Epidermal melanocyte (primary cell): ENCODE measurements at regions not wholly inside any gene's neighbourhood (a gene's known extent, or its start where the extent isn't known, plus 50 kb on each side); places are given as distances from the start of the nearest gene placed in this dataset.
"Not testable (repeated sequence)": the region's sequence is repeated elsewhere in the genome, so short reads cannot be mapped to it uniquely, and the experiment has no call there.

Experiments used
- DNase-seq: peaks from one replicate; pipeline ENCODE4 v3.0.0; 2011; ENCODE audit warnings: low spot score; ENCODE audit not compliant: insufficient read length

- DNase-seq, result no peak
Measured at GRCh38 chr14:29355846-29356245, 571.8 kb downstream of the PRKD1 start.

- no peak for DNase-seq
Measured at GRCh38 chr14:29360656-29361055, 567.0 kb downstream of the PRKD1 start.

DNA sequence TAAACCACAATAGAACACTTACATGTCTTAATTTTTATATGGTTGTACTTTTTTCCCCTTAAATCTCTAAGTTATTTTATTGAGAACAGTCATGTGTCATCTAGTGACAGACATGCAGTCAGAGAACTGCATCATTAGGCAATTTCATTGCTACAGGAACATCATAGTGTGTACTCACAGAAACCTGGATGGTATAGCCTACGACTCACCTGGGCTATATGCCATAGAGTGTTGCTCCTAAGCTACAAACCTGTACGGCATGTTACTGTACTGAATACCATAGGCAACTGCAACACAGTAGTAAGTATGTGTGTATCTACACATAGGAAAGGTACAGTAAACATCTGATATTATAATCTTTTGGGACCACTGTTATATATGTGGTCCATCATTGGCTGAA is 557.6 kb downstream of the PRKD1 start:
- no peak for DNase-seq

DNA sequence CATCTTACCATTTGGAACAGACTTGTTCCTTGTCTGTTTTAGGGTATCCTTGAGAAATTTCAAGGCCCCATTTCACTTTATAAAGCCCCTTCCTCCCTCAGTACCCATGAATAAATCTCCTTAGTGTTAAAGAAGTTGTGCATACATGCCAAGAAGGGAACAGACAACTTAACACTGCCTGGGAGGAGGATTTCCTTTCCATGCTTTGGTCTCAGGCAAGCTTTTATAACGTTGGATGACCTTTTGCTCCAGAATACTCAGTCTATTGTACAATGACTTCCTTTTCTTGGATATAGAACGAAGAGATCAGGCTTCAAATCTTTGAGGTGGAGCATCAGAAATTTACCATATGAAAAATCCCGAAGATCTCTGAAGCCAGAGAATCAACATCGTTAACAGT is 551.4 kb downstream of the PRKD1 start:
- no peak for DNase-seq

DNA sequence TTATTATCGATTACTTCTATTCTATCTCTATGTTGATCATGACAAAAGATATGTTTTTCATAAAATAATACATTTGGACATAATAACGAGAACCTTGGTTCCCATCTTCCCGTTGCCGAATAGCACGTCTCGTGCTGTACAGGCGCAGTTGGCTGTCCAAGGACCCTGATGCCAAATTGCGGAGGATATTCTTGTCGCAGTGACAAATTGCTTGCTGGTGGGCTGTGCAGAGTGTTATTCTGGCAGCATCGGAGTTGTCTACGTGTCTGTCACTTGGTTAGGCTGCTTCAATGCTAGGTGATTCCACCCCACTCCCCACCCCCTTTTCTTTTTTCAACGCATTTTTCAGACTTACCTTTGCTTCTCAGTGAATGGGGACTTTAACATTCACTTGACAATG is 546.8 kb downstream of the PRKD1 start:
- DNase-seq, result no peak

- no peak for DNase-seq
Measured at GRCh38 chr14:29388571-29388970, 539.1 kb downstream of the PRKD1 start.

DNA sequence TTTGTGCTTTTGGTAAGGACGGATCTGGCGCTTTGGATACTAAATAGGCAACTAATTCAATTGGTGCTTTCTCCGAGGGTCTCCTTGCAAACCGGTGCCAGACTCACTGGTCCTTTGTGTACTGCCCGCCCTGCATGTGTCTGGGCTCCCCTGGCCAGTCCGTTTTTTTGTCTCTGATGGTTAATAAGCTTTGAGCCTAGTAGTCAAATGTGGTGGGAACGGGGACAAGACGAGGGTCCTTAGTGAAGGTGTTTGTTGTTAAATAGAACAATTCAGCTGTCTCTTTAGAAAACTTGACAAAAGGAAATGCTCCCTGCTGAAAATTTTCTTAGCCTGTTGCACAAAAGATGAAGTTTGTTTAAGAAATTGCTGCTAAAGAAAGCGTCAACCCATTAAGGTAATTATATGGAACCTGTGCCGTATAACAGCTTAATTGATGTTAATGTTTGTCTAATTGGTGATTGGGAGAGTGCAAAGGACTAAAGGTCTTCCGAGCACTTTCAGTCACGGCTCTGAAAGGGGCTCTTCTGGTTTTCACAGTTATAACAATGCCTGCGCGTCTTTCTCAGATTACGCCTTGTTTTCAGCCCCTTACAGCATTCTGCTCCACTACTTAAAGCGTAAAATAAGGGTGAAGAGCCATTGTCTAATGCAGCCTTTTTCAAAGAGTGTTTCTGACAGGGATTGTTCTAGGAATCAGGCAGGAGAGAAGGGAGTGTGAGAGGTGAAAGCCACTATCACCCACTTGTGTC is 537.4 kb downstream of the PRKD1 start:
- DNase-seq, result no peak

DNA sequence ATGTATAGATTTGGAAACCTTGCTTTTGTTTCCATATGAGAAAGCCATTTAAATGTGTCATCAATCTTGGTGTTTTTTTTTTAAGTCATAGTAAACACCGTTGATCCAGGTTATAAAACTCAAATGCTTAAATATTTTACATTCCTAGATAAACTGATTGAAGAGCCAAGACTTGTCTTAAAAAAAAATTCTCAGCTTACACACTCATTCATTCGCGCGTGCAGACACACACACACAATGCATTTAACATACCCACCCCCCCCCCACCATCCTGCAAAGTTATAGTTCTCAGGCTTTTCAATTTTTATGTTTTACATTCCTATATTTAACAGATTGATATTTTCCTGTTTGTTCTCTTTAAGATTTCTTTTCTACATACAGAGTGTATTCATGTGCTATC is 536.4 kb downstream of the PRKD1 start:
- DNase-seq, result no peak

GRCh38 chr14:29391801-29392200 is 535.8 kb downstream of the PRKD1 start:
- no peak for DNase-seq

DNA sequence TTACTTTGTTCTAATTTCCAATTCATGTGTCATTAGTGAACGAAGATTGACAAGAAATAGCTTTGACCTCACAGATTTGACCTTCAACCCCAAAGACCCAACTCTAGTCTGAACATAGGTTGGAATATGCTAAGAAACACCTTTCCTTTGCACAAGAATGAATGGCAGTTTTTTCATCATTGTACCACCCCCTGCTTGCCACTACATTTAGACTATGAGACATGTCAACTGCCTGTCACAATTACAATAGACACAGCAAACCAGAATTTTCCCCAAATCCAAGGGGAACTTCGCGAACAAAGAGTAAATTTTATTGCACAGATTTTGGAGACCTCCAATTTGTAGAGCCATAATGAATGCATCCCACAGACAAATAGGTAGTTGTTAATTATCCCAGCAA is 535.4 kb downstream of the PRKD1 start:
- DNase-seq, result no peak

GRCh38 chr14:29403091-29403490 is 524.6 kb downstream of the PRKD1 start:
- no peak for DNase-seq

- DNase-seq, result no peak
Measured at GRCh38 chr14:29410581-29410980, 517.1 kb downstream of the PRKD1 start.

DNA sequence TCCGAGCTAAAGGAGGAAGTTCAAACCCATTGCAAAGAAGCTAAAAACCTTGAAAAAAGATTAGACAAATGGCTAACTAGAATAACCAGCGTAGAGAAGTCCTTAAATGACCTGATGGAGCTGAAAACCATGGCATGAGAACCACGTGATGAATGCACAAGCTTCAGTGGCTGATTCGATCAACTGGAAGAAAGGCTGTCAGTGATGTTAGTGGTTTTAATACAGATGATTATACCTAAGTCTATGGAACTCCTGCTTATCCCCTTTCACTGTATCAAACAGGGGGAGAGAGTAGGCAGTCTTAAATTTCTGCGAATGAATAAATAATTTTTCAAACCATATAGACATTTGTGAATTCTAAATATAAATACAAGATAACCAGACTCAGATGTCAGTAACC is 512.7 kb downstream of the PRKD1 start:
- not testable (repeated sequence) for DNase-seq

DNA sequence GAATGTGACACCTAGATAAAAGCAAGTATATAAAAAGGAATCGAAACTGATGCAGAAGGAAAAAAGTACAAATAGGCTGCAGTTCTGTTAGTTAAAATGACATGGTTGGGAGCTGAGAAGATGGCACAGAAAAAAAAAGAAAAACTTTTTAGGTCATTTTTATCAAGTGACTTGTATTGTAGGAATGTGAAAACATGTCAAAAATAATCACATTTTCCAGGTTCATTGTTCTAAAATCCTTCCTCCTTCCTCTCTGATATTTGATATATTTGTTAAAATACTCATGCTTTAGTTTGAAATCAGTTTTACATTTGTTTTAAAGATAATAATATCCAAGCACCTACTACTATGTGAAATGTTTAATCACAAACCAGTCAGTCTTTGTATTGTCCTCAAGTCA is 507.9 kb downstream of the PRKD1 start:
- DNase-seq, result no peak

GRCh38 chr14:29421156-29421728 is 506.4 kb downstream of the PRKD1 start:
- no peak for DNase-seq

DNA sequence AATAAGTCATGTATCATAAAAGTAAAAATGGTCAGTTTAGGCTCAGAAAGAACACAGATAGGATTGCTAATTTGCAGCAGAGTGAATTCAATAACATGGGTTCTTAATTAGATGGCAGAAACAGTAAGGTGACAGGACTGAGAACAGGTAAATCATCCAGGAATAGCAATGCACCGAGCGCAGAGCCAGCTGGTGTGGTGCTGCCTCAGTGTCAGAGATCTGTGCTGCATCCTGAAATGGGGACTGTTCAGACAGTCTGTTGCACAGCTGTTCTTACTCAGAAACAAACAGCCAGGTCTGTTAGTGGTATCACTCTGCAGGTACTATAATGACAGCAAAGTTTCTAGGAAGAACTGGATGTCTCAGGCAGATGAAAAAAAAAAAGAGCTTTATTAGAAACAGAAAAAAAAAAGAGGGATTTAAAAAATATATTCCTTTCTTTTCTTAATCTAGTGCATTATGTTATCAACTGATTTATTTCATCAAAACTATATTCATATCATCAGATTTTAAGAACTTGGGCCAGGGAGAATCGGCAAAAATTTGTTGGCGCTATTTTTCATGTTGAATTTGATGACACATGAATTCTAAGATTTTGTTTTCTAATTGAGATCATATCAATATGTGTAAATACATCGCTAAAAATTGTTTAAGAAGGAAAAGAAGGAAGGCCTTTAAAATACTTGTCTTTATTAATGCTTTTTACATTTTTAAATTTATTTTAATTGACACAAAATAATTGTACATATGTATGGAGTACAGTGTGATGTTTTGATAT is 501.8 kb downstream of the PRKD1 start:
- no peak for DNase-seq

- DNase-seq, result no peak
Measured at GRCh38 chr14:29442696-29443095, 485.0 kb downstream of the PRKD1 start.

- no peak for DNase-seq
Measured at GRCh38 chr14:29444216-29444615, 483.4 kb downstream of the PRKD1 start.

DNA sequence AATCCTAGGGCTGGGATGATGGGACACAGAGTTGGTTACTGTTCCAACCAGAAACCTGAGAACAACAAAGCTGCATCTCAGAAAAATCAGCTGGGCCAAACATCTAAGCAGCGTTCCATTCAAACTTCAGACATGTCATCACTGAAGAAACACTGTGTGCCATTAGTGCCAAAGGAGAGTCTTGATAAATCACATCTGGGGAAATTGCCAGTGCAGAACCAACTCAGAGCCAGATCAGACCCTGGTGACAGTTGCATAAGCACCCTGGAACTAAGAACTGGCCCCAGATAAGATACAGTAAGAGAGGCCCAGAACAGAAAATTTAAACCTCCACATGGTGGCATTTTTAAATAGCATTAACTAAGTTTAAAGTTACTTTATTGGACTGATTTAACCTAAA is 482.8 kb downstream of the PRKD1 start:
- no peak for DNase-seq

GRCh38 chr14:29446971-29447370 is 480.7 kb downstream of the PRKD1 start:
- no peak for DNase-seq

- DNase-seq, result no peak
Measured at GRCh38 chr14:29451941-29452340, 475.7 kb downstream of the PRKD1 start.

GRCh38 chr14:29453045-29453444 is 474.6 kb downstream of the PRKD1 start:
- no peak for DNase-seq
